ENCODE measurements at regions not wholly inside any gene's neighbourhood (a gene's known extent, or its start where the extent isn't known, plus 50 kb on each side); places are given as distances from the start of the nearest gene placed in this dataset.

DNA sequence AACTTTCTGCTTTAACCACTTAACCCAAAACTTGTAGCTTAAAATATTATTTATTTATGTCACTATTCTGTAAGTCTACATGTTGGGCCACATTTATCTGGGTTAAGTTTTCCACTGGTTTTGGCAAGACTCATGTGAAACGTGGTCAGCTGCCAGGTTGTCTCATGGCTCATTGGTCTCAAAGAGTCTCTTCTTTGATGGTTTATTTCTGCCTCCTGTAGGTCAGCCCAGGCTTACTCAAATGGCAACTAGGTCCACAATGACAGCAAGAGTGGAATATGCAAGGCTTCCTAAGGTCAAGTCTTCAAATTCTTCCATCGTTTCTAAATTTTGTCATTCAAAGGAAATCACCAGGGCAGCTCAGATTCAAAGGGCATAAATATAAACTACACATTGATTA, 828.7 kb downstream of the PCDH7 start:
- no peak overlapping the region for H2BK12ac ChIP-seq (ENCODE audit: low read depth, low read length)
- DNase-seq (ENCODE audit: low read depth in 1 of 2, low spot score in 2 of 2): no peak
- H3K14ac ChIP-seq (ENCODE audit: insufficient read length): no peak overlapping the region
- H2BK20ac ChIP-seq (ENCODE audit: low read length): no peak overlapping the region
- WGBS, 2 experiments (ENCODE audit: extremely low coverage in 1 of 2, insufficient coverage in 1 of 2, insufficient read length in 1 of 2, insufficient replicate concordance in 2 of 2, low coverage in 1 of 2, low lambda C conversion rate in 2 of 2, missing lambda C conversion rate in 1 of 2): 93% methylated on average over 2 of the region's 2 CpGs; no CpG with 5 or more reads in 1 of the 2 experiments
- CTCF ChIA-PET (ENCODE audit: partially characterized antibody): no interaction called here
- no peaks in the 10 kb centered on the region for H4K20me1 ChIP-seq (replicated peaks in 1 of 2; ENCODE audit: control insufficient read depth in 1 of 2, insufficient read depth in 2 of 2, low read length in 2 of 2)
- H2BK120ac ChIP-seq (replicated peaks; ENCODE audit: low read depth, low read length): no peak overlapping the region
- no peak overlapping the region for H2AK5ac ChIP-seq (ENCODE audit: low read depth, low read length)
- H3K18ac ChIP-seq (ENCODE audit: extremely low read depth, low read length): no peak overlapping the region
- no peaks in the 10 kb centered on the region for H3K79me2 ChIP-seq (ENCODE audit: control insufficient read depth in 1 of 2, insufficient read depth in 2 of 2, low read length in 2 of 2)
- POLR2A ChIA-PET (ENCODE audit: partially characterized antibody): no interaction called here
- H3K56ac ChIP-seq (replicated peaks; ENCODE audit: insufficient read length, low read depth, low read length): no peak overlapping the region
- H3K4ac ChIP-seq (replicated peaks; ENCODE audit: insufficient read length, low read depth, low read length): no peak overlapping the region
- H2BK15ac ChIP-seq (ENCODE audit: low read length): no peak overlapping the region
- no peaks in the 10 kb centered on the region for H3K27me3 ChIP-seq (replicated peaks in 1 of 4; ENCODE audit: control insufficient read depth in 3 of 4, extremely low read depth in 1 of 4, insufficient read depth in 3 of 4, low read length in 3 of 4)
- no peak overlapping the region for H3K23ac ChIP-seq (ENCODE audit: insufficient read length)
- H2AFZ ChIP-seq (ENCODE audit: low read length): no peak overlapping the region
- H3K23me2 ChIP-seq (ENCODE audit: low read depth, low read length): no peaks in the 10 kb centered on the region
- no peaks in the 10 kb centered on the region for H3K4me1 ChIP-seq (replicated peaks in 1 of 4; ENCODE audit: control insufficient read depth in 3 of 4, insufficient read depth in 4 of 4, low read length in 3 of 4)
- no peak overlapping the region for H4K91ac ChIP-seq (replicated peaks; ENCODE audit: insufficient read length, low read length)
- no peak overlapping the region for H3K9ac ChIP-seq (replicated peaks in 1 of 4; ENCODE audit: extremely low read depth in 1 of 4, low read depth in 3 of 4, low read length in 3 of 4)
- H3K79me1 ChIP-seq (ENCODE audit: low read depth, low read length): no peaks in the 10 kb centered on the region
- H4K5ac ChIP-seq (ENCODE audit: insufficient read length, low read depth, low read length): no peak overlapping the region
- H4K8ac ChIP-seq (ENCODE audit: extremely low read depth, insufficient read depth, low read length): no peak overlapping the region
- H2BK5ac ChIP-seq (ENCODE audit: low read depth, low read length): no peak overlapping the region
- H3K9me3 ChIP-seq (ENCODE audit: insufficient read depth in 2 of 2, low read depth in 1 of 2, low read length in 1 of 2): no peaks in the 10 kb centered on the region
- H3K4me2 ChIP-seq (ENCODE audit: insufficient read depth in 1 of 2, low read depth in 2 of 2, low read length in 2 of 2): no peak overlapping the region
- no peaks in the 10 kb centered on the region for H3K36me3 ChIP-seq (ENCODE audit: control insufficient read depth in 2 of 4, insufficient read depth in 4 of 4, low read length in 3 of 4)
- no peak overlapping the region for H3K27ac ChIP-seq (ENCODE audit: low read depth, low read length)
- no peak for FAIRE-seq
- H3K4me3 ChIP-seq (ENCODE audit: extremely low read depth in 1 of 4, insufficient read depth in 2 of 4, low read depth in 3 of 4, low read length in 4 of 4): no peak overlapping the region
- TF ChIP-seq JUN (IDR thresholded peaks at IDR 0.05; ENCODE audit: low read depth, low read length): no peak
- no peak for TF ChIP-seq YY1 (IDR thresholded peaks at IDR 0.05; ENCODE audit: low read depth, low read length)
- no peak for TF ChIP-seq KDM4A (IDR thresholded peaks at IDR 0.05; ENCODE audit: low read depth, low read length, severe bottlenecking)
- TF ChIP-seq TAF1 (IDR thresholded peaks at IDR 0.05; ENCODE audit: low read depth, low read length): no peak
- no peak for TF ChIP-seq CEBPB (IDR thresholded peaks at IDR 0.05; ENCODE audit: low read depth, low read length)
- TF ChIP-seq POLR2A (IDR thresholded peaks at IDR 0.05; ENCODE audit: control extremely low read depth in 1 of 2, low read depth in 2 of 2, low read length in 2 of 2): no peak
